ENCODE measurements at regions not wholly inside any gene's neighbourhood (a gene's known extent, or its start where the extent isn't known, plus 50 kb on each side); places are given as distances from the start of the nearest gene placed in this dataset.

- no peak for TF ChIP-seq YY1 (IDR thresholded peaks at IDR 0.05; ENCODE audit: insufficient read depth, insufficient read length)
- no peak for TF ChIP-seq ZNF274 (IDR thresholded peaks at IDR 0.05; ENCODE audit: low read depth, low read length)
These were observed 393.8 kb upstream of the DCN start for GRCh38 chr12:91576432-91576831.
